Lung (tissue), 11 donors: ENCODE measurements at regions not wholly inside any gene's neighbourhood (a gene's known extent, or its start where the extent isn't known, plus 50 kb on each side); places are given as distances from the start of the nearest gene placed in this dataset.

Experiments used
- ATAC-seq: fragments of 200-7000 bp; cut with Tn5 transposase; one replicate; pipeline ENCODE4 v1.9.1; 2020; ENCODE audit warnings: moderate number of reproducible peaks; ENCODE audit not compliant: insufficient read depth, low FRiP score
- DNase-seq, 3 donors: peaks; one replicate each; pipeline ENCODE4 v3.0.0-alpha.2; 2013 to 2017
- H3K27ac ChIP-seq, 2 donors: one replicate each; pipeline ENCODE4 v1.5.1; 2013; ENCODE audit warnings: mild to moderate bottlenecking in 2 of 2, moderate library complexity in 2 of 2, control low read depth in 1 of 2, inconsistent platforms in 1 of 2, low read depth in 1 of 2, low read length in 1 of 2
- H3K27me3 ChIP-seq, 3 donors: one replicate each; pipeline ENCODE4 v1.5.1; 2013; ENCODE audit warnings: low read length in 2 of 3; ENCODE audit not compliant: control insufficient read depth in 3 of 3, insufficient read depth in 3 of 3
- H3K36me3 ChIP-seq, 4 donors: one replicate each; pipeline ENCODE4 v1.5.1; 2013; ENCODE audit warnings: low read length in 4 of 4, mild to moderate bottlenecking in 1 of 4, moderate library complexity in 1 of 4; ENCODE audit not compliant: control insufficient read depth in 4 of 4, insufficient read depth in 4 of 4
- H3K4me1 ChIP-seq, 5 donors: one replicate each; pipeline ENCODE4 v1.5.1; 2013; ENCODE audit warnings: low read length in 5 of 5, mild to moderate bottlenecking in 2 of 5, moderate library complexity in 1 of 5; ENCODE audit not compliant: control insufficient read depth in 5 of 5, insufficient read depth in 5 of 5
- H3K4me3 ChIP-seq: one replicate; pipeline ENCODE4 v1.5.1; 2013; ENCODE audit warnings: mild to moderate bottlenecking, control low read depth, moderate library complexity
- H3K9ac ChIP-seq, 2 donors: one replicate each; pipeline ENCODE4 v1.5.1; 2013; ENCODE audit warnings: low read length in 2 of 2, control low read depth in 1 of 2; ENCODE audit not compliant: insufficient read depth in 1 of 2
- H3K9me3 ChIP-seq, 4 donors: one replicate each; pipeline ENCODE4 v1.5.1; 2013; ENCODE audit warnings: low read length in 3 of 4, mild to moderate bottlenecking in 1 of 4, moderate library complexity in 1 of 4; ENCODE audit not compliant: control insufficient read depth in 4 of 4, insufficient read depth in 3 of 4
- WGBS, 2 donors: extraction: QIAGEN DNeasy Blood & Tissue Kit; methylation state at CpG; one replicate each; pipeline ENCODE4 v1.1.7; 2013; 5-methylcytosine and 5-hydroxymethylcytosine counted together
- TF ChIP-seq, protein P1 (sequence below): IDR thresholded peaks from 2 replicates; pipeline ENCODE4 v1.5.1; 2012; ENCODE audit warnings: mild to moderate bottlenecking; ENCODE audit errors: control extremely low read depth, extremely low read depth
- donor health status: control.
- donor health status: control.
- donor health status: Bipolar disorder and iron deficiency.
- donor health status: healthy.
- donor health status: DM: yes; HTN: yes; CAD: no.

DNA sequence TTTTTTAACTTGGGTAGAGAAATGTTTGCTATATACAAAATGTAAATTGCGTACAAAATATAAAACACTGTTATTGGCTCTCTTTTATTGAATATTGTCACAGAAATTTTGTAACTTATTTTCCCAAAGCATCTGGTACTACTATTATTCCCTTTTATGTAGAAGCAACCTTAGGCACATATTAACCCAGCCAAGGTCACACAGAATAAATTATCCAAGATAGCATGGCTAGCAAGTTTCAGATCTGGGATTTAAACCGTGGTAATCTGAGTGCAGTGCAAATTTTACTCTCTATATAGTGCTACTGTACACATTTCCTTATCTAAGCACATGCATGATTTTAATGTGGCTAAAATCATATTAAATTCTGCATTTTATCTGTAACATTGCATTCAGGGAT is 1190.5 kb upstream of the LRRTM3 start:
- peaks cover 0 to 3% (median 0%) of the 10 kb centered on the region in 4 donors for H3K9me3 ChIP-seq
- H3K36me3 ChIP-seq, result no peaks in the 10 kb centered on the region
- H3K4me1 ChIP-seq, result no peaks in the 10 kb centered on the region
- no peak overlapping the region for H3K9ac ChIP-seq
- H3K27ac ChIP-seq, result no peak overlapping the region
- H3K27me3 ChIP-seq, result no peaks in the 10 kb centered on the region
- WGBS, 2 donors, result 84 to 86% methylated on average over 2 of the region's 2 CpGs
- DNase-seq, result no peak
- TF ChIP-seq, protein P1, sequence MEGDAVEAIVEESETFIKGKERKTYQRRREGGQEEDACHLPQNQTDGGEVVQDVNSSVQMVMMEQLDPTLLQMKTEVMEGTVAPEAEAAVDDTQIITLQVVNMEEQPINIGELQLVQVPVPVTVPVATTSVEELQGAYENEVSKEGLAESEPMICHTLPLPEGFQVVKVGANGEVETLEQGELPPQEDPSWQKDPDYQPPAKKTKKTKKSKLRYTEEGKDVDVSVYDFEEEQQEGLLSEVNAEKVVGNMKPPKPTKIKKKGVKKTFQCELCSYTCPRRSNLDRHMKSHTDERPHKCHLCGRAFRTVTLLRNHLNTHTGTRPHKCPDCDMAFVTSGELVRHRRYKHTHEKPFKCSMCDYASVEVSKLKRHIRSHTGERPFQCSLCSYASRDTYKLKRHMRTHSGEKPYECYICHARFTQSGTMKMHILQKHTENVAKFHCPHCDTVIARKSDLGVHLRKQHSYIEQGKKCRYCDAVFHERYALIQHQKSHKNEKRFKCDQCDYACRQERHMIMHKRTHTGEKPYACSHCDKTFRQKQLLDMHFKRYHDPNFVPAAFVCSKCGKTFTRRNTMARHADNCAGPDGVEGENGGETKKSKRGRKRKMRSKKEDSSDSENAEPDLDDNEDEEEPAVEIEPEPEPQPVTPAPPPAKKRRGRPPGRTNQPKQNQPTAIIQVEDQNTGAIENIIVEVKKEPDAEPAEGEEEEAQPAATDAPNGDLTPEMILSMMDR, result no peak
- H3K4me3 ChIP-seq, result no peak overlapping the region
- ATAC-seq, result no peak

DNA sequence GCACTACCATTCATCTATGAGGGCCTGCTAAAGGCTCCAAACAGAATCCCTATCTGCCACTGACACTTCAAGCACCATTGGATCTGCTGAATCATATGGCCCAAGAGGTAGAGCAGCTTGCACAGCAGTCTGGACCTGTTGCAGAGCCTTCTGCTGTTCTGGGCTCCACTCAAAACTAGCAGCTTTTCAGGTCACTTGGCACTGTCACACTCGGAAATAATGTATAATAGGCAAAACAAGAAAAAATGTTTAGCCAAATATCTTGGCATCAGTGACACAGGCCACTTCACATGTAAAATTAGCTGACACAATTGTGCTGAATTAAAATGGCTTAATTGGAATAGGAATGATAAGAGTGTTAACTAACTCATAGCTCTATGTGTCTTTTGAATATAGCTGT is 1182.9 kb upstream of the LRRTM3 start:
- Histone ChIP-seq H3K27ac (no peak overlapping the region), H3K27me3 (no peaks in the 10 kb centered on the region), H3K9ac (no peak overlapping the region), H3K36me3 (no peaks in the 10 kb centered on the region), H3K4me3 (no peak overlapping the region), H3K4me1 (no peaks in the 10 kb centered on the region), H3K9me3 (peaks cover 0 to 3% (median 0%) of the 10 kb centered on the region in 4 donors)
- TF ChIP-seq, protein P1, result no peak
- ATAC-seq (no peak), DNase-seq (no peak)
- 75 to 76% methylated on average over 1 of the region's 1 CpG for WGBS, 2 donors

DNA sequence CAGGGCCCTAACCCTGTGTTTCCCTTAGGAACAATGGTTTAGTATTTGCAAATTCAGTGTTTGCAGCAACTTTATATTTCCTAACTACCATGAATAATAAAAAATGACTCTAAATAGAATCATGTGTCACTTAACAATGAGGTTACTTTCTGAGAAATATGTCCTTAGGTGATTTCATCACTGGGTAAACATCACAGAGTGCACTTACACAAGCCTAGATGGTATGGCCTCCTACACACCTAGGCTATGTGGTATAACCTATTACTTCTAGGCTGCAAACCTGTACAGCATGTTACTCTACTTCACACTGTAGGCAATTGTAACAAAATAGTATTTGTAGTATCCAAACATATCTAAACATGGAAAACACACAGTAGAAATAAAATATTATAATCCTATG is 1174.6 kb upstream of the LRRTM3 start:
- Histone ChIP-seq H3K4me1 (no peaks in the 10 kb centered on the region), H3K9me3 (no peaks in the 10 kb centered on the region), H3K4me3 (no peak overlapping the region), H3K27ac (no peak overlapping the region), H3K36me3 (no peaks in the 10 kb centered on the region), H3K27me3 (no peaks in the 10 kb centered on the region), H3K9ac (no peak overlapping the region)
- TF ChIP-seq, protein P1, result no peak
- no peak for ATAC-seq
- peak in 1 of 3 donors; percentile 8 for DNase-seq

DNA sequence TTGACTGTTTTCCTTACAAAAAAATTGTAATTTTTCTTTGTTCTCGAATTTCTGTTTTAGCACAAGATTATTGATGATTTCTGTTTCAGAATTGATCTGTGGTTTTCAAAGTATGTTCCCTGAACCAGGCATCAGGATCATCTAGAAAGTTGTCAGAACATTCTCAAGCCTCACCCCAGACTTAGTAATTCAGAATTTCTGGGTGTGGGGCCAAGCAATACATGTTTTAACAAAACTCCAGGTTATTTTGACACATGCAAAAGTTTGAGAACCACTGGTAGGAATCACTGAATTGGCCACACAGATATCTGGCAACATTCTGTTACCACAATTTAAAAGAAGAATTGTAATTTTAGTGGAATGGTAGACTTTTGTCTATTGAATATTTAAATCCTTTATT is 1173.9 kb upstream of the LRRTM3 start:
- WGBS, 2 donors, result 71 to 77% methylated on average over 1 of the region's 1 CpG

More for the DNA sequence above, 1173.9 kb upstream of the LRRTM3 start:
- ATAC-seq (no peak), DNase-seq (no peak)
- TF ChIP-seq, protein P1, result no peak
- Histone ChIP-seq H3K36me3 (no peaks in the 10 kb centered on the region), H3K4me1 (no peaks in the 10 kb centered on the region), H3K27me3 (no peaks in the 10 kb centered on the region), H3K9ac (no peak overlapping the region), H3K4me3 (no peak overlapping the region), H3K27ac (no peak overlapping the region), H3K9me3 (no peaks in the 10 kb centered on the region)
